ENCODE measurements at regions not wholly inside any gene's neighbourhood (a gene's known extent, or its start where the extent isn't known, plus 50 kb on each side); places are given as distances from the start of the nearest gene placed in this dataset.
"Not testable (repeated sequence)": the region's sequence is repeated elsewhere in the genome, so short reads cannot be mapped to it uniquely, and the experiment has no call there.

DNA sequence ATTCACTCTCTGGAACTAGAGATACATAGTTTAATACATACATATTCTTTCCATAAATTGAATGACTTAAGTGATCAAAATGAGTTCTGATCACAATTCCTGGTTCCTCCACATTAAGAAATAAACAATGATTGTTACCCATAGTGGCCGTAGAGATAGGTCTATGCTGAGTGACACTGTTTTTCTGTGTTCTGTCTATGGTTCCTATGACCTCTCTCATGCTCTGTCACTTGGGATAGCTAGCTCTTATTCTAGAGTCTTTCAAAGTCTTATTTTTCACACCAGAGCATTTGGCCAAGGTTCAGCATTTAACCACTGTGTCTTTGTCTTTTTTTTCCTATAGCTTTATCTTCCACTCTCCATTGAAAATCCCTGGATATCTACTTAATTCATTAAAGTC lies 132.4 kb downstream of the GOLGA6L6 start:
- H3K27ac ChIP-seq = no peak overlapping the region
- DNase-seq = no peak

DNA sequence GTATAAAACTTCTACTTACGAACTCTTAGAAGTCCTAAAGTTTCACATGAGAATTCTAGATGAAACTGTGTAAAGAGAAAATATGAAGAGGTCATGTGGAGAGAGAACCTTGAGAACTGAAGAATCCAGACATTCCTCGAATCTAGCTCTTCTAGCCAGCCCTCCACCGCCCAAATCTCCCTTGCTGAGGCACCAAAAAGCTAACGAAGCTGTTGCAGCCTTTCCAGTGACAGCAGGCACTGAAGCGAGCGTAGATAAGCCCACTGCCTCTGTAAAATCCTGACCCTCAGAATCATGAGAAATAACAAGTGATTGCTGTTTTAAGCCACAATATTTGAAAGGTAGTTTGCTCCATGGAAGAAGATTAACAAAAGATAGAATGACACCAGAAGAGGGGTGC lies 134.0 kb downstream of the GOLGA6L6 start:
- Histone ChIP-seq H3K36me3 (no peaks in the 10 kb centered on the region), H3K27ac (no peak overlapping the region), H3K9me3 (peaks cover 0 to 19% of the 10 kb centered on the region in 2 donors), H3K4me1 (no peaks in the 10 kb centered on the region), H3K27me3 (no peaks in the 10 kb centered on the region), H3K4me3 (no peak overlapping the region)
- intact Hi-C loops (cut with DNase I) = no loop called here
- no peak for ATAC-seq
- TF ChIP-seq, protein P1, sequence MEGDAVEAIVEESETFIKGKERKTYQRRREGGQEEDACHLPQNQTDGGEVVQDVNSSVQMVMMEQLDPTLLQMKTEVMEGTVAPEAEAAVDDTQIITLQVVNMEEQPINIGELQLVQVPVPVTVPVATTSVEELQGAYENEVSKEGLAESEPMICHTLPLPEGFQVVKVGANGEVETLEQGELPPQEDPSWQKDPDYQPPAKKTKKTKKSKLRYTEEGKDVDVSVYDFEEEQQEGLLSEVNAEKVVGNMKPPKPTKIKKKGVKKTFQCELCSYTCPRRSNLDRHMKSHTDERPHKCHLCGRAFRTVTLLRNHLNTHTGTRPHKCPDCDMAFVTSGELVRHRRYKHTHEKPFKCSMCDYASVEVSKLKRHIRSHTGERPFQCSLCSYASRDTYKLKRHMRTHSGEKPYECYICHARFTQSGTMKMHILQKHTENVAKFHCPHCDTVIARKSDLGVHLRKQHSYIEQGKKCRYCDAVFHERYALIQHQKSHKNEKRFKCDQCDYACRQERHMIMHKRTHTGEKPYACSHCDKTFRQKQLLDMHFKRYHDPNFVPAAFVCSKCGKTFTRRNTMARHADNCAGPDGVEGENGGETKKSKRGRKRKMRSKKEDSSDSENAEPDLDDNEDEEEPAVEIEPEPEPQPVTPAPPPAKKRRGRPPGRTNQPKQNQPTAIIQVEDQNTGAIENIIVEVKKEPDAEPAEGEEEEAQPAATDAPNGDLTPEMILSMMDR (IDR thresholded peaks at IDR 0.05) = no peak
- DNase-seq = no peak

More for the DNA sequence above, 132.4 kb downstream of the GOLGA6L6 start:
- intact Hi-C loops (cut with DNase I) = no loop called here
- Histone ChIP-seq H3K4me1 (no peaks in the 10 kb centered on the region), H3K36me3 (no peaks in the 10 kb centered on the region), H3K9me3 (peaks cover 0 to 26% of the 10 kb centered on the region in 2 donors), H3K27me3 (no peaks in the 10 kb centered on the region), H3K4me3 (no peak overlapping the region)
- no peak for ATAC-seq
- TF ChIP-seq, protein P1 (IDR thresholded peaks at IDR 0.05) = no peak

DNA sequence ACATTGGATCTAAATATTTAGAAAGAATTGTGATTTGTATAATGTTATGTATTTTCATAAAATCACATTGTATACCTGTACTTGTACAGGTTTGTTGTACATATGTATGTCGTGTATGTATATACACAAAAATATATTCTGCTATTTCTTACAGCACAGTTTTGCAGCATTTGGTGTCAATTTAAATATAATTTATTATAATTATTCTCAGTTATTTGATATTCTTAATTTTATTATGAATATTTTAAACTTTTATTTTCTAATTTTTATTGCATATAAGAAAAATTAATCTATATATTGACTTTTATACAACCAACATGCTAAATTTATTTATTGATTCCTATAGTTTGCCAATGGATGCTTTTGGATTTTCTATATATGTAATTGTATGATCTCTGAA lies 137.0 kb downstream of the GOLGA6L6 start:
- H3K4me1 ChIP-seq; ATAC-seq; H3K36me3 ChIP-seq; H3K27ac ChIP-seq; DNase-seq; intact Hi-C loops (cut with DNase I); H3K4me3 ChIP-seq; H3K27me3 ChIP-seq: not testable (repeated sequence)
- peaks cover 0 to 36% of the 10 kb centered on the region in 2 donors for H3K9me3 ChIP-seq

DNA sequence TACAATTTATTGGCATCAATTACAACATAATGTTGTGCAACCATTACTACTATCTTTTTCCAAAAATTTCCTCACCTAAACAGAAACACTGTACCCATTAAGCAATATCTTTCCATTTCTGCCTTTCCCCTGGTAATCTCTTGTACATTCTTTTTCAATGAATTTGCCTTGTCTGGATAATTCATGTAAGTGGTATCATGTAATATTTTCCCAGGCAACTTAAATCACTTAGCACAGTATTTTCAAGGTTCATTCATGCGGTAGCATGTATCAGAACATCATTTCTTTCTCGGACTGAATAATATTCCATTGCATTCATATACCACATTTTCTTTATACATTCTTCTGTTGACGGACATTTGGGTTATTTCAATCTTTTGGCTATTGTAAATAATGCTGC lies 139.0 kb downstream of the GOLGA6L6 start:
- H3K4me1 ChIP-seq; H3K36me3 ChIP-seq; H3K27ac ChIP-seq; DNase-seq; ATAC-seq; H3K27me3 ChIP-seq; intact Hi-C loops (cut with DNase I); H3K4me3 ChIP-seq: not testable (repeated sequence)
- peaks cover 0 to 37% of the 10 kb centered on the region in 2 donors for H3K9me3 ChIP-seq

DNA sequence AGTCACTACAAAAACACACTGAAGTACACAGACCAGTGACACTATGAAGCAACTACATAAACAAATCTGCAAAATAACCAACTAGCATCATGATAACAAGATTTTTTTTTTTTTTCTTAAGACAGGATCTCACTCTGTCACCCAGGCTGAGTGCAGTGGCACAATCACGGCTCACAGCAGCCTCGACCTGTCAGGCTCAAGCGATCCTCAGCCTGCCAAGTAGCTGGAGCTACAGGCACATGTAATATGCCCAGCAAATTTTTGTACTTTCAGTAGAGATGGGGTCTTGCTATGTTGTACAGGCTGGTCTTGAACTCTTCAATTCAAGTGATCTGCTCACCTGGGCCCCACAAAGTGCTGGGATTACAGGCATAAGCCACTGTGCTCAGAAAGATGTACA lies 140.5 kb downstream of the GOLGA6L6 start:
- H3K4me1 ChIP-seq; H3K36me3 ChIP-seq; ATAC-seq; intact Hi-C loops (cut with DNase I); H3K27ac ChIP-seq; H3K4me3 ChIP-seq; H3K27me3 ChIP-seq: not testable (repeated sequence)
- peak in 1 of 4 donors; percentile 79 for DNase-seq
- peaks cover 0 to 29% of the 10 kb centered on the region in 2 donors for H3K9me3 ChIP-seq

DNA sequence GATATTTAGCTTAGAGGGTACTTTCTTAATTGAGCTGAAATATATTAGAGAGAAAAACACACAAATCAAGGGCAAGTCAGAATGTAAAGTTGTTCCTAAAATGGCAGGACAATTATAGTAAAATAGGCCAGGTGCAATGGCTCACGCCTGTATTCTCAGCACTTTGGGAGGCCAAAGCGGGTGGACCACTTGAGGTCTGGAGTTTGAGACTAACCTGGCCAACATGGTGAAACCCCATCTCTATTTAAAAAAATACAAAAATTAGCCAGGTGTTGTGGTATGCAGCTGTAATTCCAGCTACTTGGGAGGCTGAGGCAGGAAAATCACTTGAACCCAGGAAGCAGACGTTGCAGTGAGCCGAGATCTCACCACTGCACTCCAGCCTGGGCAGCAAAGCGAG lies 142.9 kb downstream of the GOLGA6L6 start:
- peaks cover 0 to 18% of the 10 kb centered on the region in 2 donors for H3K9me3 ChIP-seq
- H3K27me3 ChIP-seq; H3K4me1 ChIP-seq; H3K27ac ChIP-seq; H3K36me3 ChIP-seq; H3K4me3 ChIP-seq; ATAC-seq; intact Hi-C loops (cut with DNase I): not testable (repeated sequence)
- DNase-seq = peak in 1 of 4 donors; percentile 26

DNA sequence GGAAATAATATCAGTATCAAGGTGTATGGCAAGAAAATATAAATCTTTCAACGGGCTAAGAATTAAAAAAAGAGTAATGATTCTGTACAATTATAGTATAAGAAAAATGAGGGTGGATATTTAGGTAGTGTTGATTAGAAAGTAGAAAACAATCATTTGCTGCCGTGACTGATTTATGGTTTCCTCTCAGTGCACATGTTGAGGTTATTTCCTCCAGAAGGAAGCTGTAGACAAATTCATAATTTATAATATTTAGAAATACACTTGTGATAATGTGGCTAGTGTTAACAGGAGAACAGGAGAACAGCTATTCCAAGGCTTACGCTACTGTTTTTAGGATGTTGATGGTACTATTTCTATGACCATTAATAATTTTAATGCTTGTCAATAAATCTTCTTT lies 153.4 kb downstream of the GOLGA6L6 start:
- DNase-seq; H3K36me3 ChIP-seq; H3K27ac ChIP-seq; H3K27me3 ChIP-seq; intact Hi-C loops (cut with DNase I); H3K4me1 ChIP-seq; H3K4me3 ChIP-seq; ATAC-seq: not testable (repeated sequence)
- peaks cover 0 to 29% of the 10 kb centered on the region in 2 donors for H3K9me3 ChIP-seq

DNA sequence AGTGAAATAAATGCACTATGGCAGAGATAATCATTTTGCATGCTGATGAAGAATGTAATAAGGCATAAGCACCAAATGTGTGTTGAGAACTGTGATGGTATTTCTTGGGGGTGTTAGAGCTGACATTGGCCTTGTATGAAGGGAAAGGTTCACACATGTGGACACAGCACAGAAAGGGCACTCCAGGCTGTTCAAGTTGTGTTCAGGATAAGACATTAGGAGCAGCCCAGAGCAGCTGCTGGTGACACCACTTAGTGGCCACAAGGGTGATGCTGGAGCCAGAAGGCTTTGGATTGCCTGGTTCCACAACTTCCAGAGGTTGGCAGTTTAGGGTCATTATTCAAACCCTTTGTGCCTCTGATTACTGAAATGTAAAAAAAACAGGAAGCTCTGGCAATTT lies 155.4 kb downstream of the GOLGA6L6 start:
- no peak overlapping the region for H3K4me3 ChIP-seq
- H3K9me3 ChIP-seq = peaks cover 0 to 29% of the 10 kb centered on the region in 2 donors
- H3K36me3 ChIP-seq = no peaks in the 10 kb centered on the region
- H3K4me1 ChIP-seq = no peaks in the 10 kb centered on the region
- no peaks in the 10 kb centered on the region for H3K27me3 ChIP-seq
- DNase-seq = peak in 1 of 4 donors; percentile 20
- ATAC-seq = no peak
- TF ChIP-seq, protein P1 (IDR thresholded peaks at IDR 0.05) = no peak
- intact Hi-C loops (cut with DNase I) = no loop called here
- no peak overlapping the region for H3K27ac ChIP-seq

DNA sequence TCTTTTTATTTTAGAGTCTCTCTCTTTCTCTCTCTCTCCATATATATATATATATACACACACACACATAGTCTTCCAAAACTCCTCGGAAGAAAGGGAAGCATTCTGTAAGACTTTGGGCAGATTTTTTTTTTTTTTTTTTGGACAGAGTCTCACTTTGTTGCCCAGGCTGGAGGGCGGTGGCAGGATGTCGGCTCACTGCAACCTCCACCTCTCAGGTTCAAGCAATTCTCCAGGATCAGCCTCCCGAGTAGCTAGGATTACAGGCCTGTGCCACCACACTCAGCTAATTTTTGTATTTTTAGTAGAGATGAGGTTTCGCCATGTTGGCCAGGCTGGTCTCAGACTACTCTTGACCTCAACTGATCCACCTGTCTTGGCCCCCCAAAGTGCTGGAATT lies 161.4 kb downstream of the GOLGA6L6 start:
- DNase-seq = peak in 1 of 4 donors; percentile 43
- H3K27me3 ChIP-seq; H3K27ac ChIP-seq; intact Hi-C loops (cut with DNase I); ATAC-seq; H3K4me1 ChIP-seq; H3K4me3 ChIP-seq; H3K9me3 ChIP-seq; H3K36me3 ChIP-seq: not testable (repeated sequence)
